Mesendoderm (in vitro differentiated cells): ENCODE measurements at regions not wholly inside any gene's neighbourhood (a gene's known extent, or its start where the extent isn't known, plus 50 kb on each side); places are given as distances from the start of the nearest gene placed in this dataset.

Experiments used
- DNase-seq: peaks from one replicate; pipeline ENCODE4 v3.0.0; 2013
- H2AK5ac ChIP-seq: 2 replicates; pipeline ENCODE4 v1.6.1; 2013; ENCODE audit warnings: low read length, inconsistent platforms
- H2BK120ac ChIP-seq: 2 replicates; pipeline ENCODE4 v1.6.1; 2013; ENCODE audit warnings: low read depth, mild to moderate bottlenecking, low read length, moderate library complexity, mixed read lengths
- H2BK15ac ChIP-seq: replicated peaks from 2 replicates; pipeline ENCODE4 v1.6.1; 2013; ENCODE audit warnings: low read depth, mild to moderate bottlenecking, moderate library complexity
- H2BK5ac ChIP-seq: 2 replicates; pipeline ENCODE4 v1.6.1; 2013; ENCODE audit warnings: low read length, inconsistent platforms
- H3K18ac ChIP-seq: 2 replicates; pipeline ENCODE4 v1.6.1; 2013; ENCODE audit warnings: mild to moderate bottlenecking, low read length, mixed read lengths
- H3K23ac ChIP-seq: one replicate; pipeline ENCODE4 v1.6.1; 2013; ENCODE audit warnings: low read length
- H3K27ac ChIP-seq: 2 replicates; pipeline ENCODE4 v1.5.1; 2013; ENCODE audit warnings: low read depth, mild to moderate bottlenecking, inconsistent platforms, low read length, moderate library complexity
- H3K27me3 ChIP-seq: 2 replicates; pipeline ENCODE4 v1.6.1; 2013; ENCODE audit warnings: low read length, control low read depth, mild to moderate bottlenecking, inconsistent platforms; ENCODE audit not compliant: insufficient read depth, poor library complexity
- H3K36me3 ChIP-seq: 2 replicates; pipeline ENCODE4 v1.6.1; 2013; ENCODE audit warnings: low read length, inconsistent platforms; ENCODE audit not compliant: control insufficient read depth, insufficient read depth
- H3K4ac ChIP-seq: one replicate; pipeline ENCODE4 v1.6.1; 2013; ENCODE audit warnings: low read depth, mild to moderate bottlenecking, low read length, moderate library complexity
- H3K4me1 ChIP-seq: 2 replicates; pipeline ENCODE4 v1.6.1; 2013; ENCODE audit warnings: low read depth, low read length, inconsistent platforms; ENCODE audit not compliant: control insufficient read depth
- H3K4me2 ChIP-seq: 2 replicates; pipeline ENCODE4 v1.6.1; 2013; ENCODE audit warnings: low read length
- H3K4me3 ChIP-seq: 2 replicates; pipeline ENCODE4 v1.5.1; 2013; ENCODE audit warnings: mild to moderate bottlenecking, low read length
- H3K56ac ChIP-seq: one replicate; pipeline ENCODE4 v1.6.1; 2013; ENCODE audit warnings: low read length
- H3K79me1 ChIP-seq: 2 replicates; pipeline ENCODE4 v1.6.1; 2013; ENCODE audit warnings: low read length, inconsistent platforms
- H3K79me2 ChIP-seq: 2 replicates; pipeline ENCODE4 v1.6.1; 2013; ENCODE audit warnings: mild to moderate bottlenecking, low read length; ENCODE audit not compliant: control insufficient read depth, insufficient read depth
- H3K9ac ChIP-seq: 2 replicates; pipeline ENCODE4 v1.6.1; 2013; ENCODE audit warnings: low read length, inconsistent platforms
- H4K5ac ChIP-seq: one replicate; pipeline ENCODE4 v1.6.1; 2013; ENCODE audit warnings: low read length
- H4K8ac ChIP-seq: one replicate; pipeline ENCODE4 v1.6.1; 2013; ENCODE audit warnings: low read depth, mild to moderate bottlenecking, control low read depth, low read length, moderate library complexity
- WGBS: extraction: QIAGEN DNeasy Blood & Tissue Kit; methylation state at CpG from one replicate; pipeline ENCODE4 v1.1.7; 2013; ENCODE audit warnings: low lambda C conversion rate, missing lambda C conversion rate; ENCODE audit not compliant: insufficient coverage; ENCODE audit errors: extremely low coverage; 5-methylcytosine and 5-hydroxymethylcytosine counted together

GRCh38 chr1:115176189-115176588 is 86.9 kb upstream of the TSPAN2 start:
- Histone ChIP-seq H2AK5ac (no peak overlapping the region), H3K9ac (no peak overlapping the region), H3K4ac (no peak overlapping the region), H3K4me3 (no peak overlapping the region), H3K27me3 (no peaks in the 10 kb centered on the region), H4K8ac (no peak overlapping the region), H3K79me2 (no peaks in the 10 kb centered on the region), H3K27ac (no peak overlapping the region), H2BK120ac (no peak overlapping the region), H3K4me2 (no peak overlapping the region), H3K4me1 (no peaks in the 10 kb centered on the region), H3K79me1 (no peaks in the 10 kb centered on the region), H4K5ac (no peak overlapping the region), H3K56ac (no peak overlapping the region), H3K18ac (no peak overlapping the region), H2BK5ac (no peak overlapping the region), H3K36me3 (no peaks in the 10 kb centered on the region), H2BK15ac (no peak overlapping the region), H3K23ac (no peak overlapping the region)
- DNase-seq: no peak
- WGBS: no CpG with 5 or more reads among the region's 1 CpG

DNA sequence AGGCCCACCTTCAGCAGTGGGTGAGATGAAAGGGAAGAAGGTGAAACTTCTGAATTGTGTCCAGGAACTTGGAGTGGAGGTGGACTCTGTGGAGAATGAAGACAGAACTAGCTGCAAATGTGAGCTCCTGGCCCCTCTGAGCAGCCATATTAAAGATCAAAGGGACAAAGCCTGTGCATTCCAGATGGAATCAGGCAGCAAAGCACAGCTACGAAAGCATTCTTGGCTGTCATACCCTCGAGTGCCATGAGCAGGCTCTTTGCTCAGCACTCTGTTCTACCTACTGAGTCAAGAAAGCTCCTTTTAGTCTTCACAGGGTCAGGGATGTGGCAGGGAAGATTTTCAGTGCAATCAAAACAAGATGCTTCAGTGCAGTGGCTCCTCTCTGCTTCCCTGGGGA is 86.3 kb upstream of the TSPAN2 start:
- H2BK120ac ChIP-seq: no peak overlapping the region
- no CpG with 5 or more reads among the region's 2 CpGs for WGBS
- H4K5ac ChIP-seq: no peak overlapping the region
- no peak overlapping the region for H3K4me3 ChIP-seq
- no peak overlapping the region for H3K18ac ChIP-seq
- no peak for DNase-seq
- no peak overlapping the region for H2BK15ac ChIP-seq
- no peak overlapping the region for H3K4me2 ChIP-seq
- H3K56ac ChIP-seq: no peak overlapping the region
- no peak overlapping the region for H3K4ac ChIP-seq
- H3K4me1 ChIP-seq: no peaks in the 10 kb centered on the region
- H2AK5ac ChIP-seq: no peak overlapping the region
- no peak overlapping the region for H2BK5ac ChIP-seq
- no peak overlapping the region for H3K23ac ChIP-seq
- H3K79me1 ChIP-seq: no peaks in the 10 kb centered on the region
- H3K79me2 ChIP-seq: no peaks in the 10 kb centered on the region
- no peaks in the 10 kb centered on the region for H3K36me3 ChIP-seq
- no peak overlapping the region for H3K9ac ChIP-seq
- no peaks in the 10 kb centered on the region for H3K27me3 ChIP-seq
- no peak overlapping the region for H4K8ac ChIP-seq
- H3K27ac ChIP-seq: no peak overlapping the region

DNA sequence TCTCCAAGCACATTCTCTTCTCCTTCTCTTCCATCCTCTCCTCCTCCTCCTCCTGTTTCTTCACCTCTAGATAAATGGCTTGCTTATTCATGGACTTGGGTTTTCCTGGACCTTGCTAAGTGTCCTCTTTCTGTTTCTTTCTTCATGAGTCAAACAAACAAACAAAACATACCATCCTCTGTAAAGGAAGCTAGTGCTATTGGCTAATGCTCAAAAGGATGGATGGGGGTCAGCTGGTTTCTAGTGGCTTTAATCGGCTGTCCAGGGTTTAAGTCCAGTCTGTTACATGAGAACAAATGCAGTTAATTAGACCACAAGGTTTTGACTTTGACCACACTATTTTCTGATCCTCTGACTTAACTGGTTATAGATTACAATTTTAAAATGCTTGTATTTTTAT is 83.8 kb upstream of the TSPAN2 start:
- no peaks in the 10 kb centered on the region for H3K4me1 ChIP-seq
- H2BK15ac ChIP-seq: no peak overlapping the region
- H2BK5ac ChIP-seq: no peak overlapping the region
- WGBS: no CpG with 5 or more reads among the region's 1 CpG
- H3K56ac ChIP-seq: no peak overlapping the region
- no peak overlapping the region for H3K4ac ChIP-seq
- no peaks in the 10 kb centered on the region for H3K79me2 ChIP-seq
- H3K4me3 ChIP-seq: no peak overlapping the region
- H3K18ac ChIP-seq: no peak overlapping the region
- no peak overlapping the region for H4K5ac ChIP-seq
- no peak overlapping the region for H3K4me2 ChIP-seq
- no peak overlapping the region for H2AK5ac ChIP-seq
- no peaks in the 10 kb centered on the region for H3K79me1 ChIP-seq
- no peak overlapping the region for H4K8ac ChIP-seq
- H3K36me3 ChIP-seq: no peaks in the 10 kb centered on the region
- DNase-seq: no peak
- no peak overlapping the region for H3K9ac ChIP-seq
- H3K27ac ChIP-seq: no peak overlapping the region
- H3K27me3 ChIP-seq: no peaks in the 10 kb centered on the region
- H2BK120ac ChIP-seq: no peak overlapping the region
- no peak overlapping the region for H3K23ac ChIP-seq

DNA sequence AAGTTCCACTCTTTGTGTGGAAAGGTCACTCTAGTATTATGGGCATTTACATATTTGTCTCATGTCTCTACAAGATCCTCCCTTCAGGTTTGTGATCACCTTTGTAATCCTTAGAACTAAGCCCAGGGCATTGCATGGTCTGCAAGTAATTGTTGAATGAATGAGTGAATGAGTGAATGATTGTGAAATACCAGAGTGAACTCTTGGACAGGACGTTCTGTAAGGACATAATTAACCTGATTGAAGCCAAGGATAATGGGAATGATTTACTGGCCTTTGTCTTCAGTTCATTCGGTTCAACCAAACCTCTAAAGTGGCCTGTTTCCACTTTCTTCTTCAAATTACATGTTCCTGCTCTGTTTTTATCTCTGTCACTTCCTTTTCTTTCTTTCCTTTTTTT is 83.0 kb upstream of the TSPAN2 start:
- no peak overlapping the region for H3K4me3 ChIP-seq
- H3K9ac ChIP-seq: no peak overlapping the region
- no peak overlapping the region for H3K23ac ChIP-seq
- no peaks in the 10 kb centered on the region for H3K79me1 ChIP-seq
- H3K4me1 ChIP-seq: no peaks in the 10 kb centered on the region
- H3K4ac ChIP-seq: no peak overlapping the region
- H4K5ac ChIP-seq: no peak overlapping the region
- no peak overlapping the region for H3K18ac ChIP-seq
- H3K79me2 ChIP-seq: no peaks in the 10 kb centered on the region
- H2BK15ac ChIP-seq: no peak overlapping the region
- no peak overlapping the region for H3K4me2 ChIP-seq
- H2BK5ac ChIP-seq: no peak overlapping the region
- WGBS: no CpG with 5 or more reads among the region's 2 CpGs
- no peak for DNase-seq
- H2BK120ac ChIP-seq: no peak overlapping the region
- H3K56ac ChIP-seq: no peak overlapping the region
- no peak overlapping the region for H2AK5ac ChIP-seq
- H4K8ac ChIP-seq: no peak overlapping the region
- H3K27ac ChIP-seq: no peak overlapping the region
- no peaks in the 10 kb centered on the region for H3K27me3 ChIP-seq
- H3K36me3 ChIP-seq: no peaks in the 10 kb centered on the region

GRCh38 chr1:115170961-115171392 is 81.7 kb upstream of the TSPAN2 start:
- DNase-seq: no peak
- H3K18ac ChIP-seq: no peak overlapping the region

DNA sequence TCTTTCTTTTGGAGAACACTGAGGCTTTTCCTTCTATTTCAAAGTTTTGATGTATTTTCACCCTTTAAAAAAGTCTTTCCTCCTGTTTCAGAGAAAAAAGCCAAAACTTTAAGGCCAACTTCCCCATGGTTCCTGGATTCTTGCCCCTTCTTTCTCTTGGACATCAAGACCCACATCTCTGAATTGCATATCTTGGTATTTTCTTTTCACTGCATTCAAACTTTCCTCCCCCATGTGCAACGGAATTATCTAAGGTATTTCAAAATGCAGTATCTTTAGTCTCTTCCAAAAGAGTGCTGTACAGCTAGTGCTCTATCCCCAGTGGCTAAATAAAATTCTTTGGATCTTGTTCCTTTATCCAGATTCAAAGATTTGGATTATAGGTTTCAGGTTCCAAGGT is 81.1 kb upstream of the TSPAN2 start:
- Histone ChIP-seq H3K18ac (no peak overlapping the region), H2BK120ac (no peak overlapping the region), H2BK5ac (no peak overlapping the region), H3K56ac (no peak overlapping the region), H4K8ac (no peak overlapping the region), H3K4me1 (no peaks in the 10 kb centered on the region), H3K4me2 (no peak overlapping the region), H4K5ac (no peak overlapping the region), H2BK15ac (no peak overlapping the region), H3K79me2 (no peaks in the 10 kb centered on the region), H3K36me3 (no peaks in the 10 kb centered on the region), H3K4me3 (no peak overlapping the region), H3K27ac (no peak overlapping the region), H3K4ac (no peak overlapping the region), H3K23ac (no peak overlapping the region), H2AK5ac (no peak overlapping the region), H3K79me1 (no peaks in the 10 kb centered on the region), H3K9ac (no peak overlapping the region), H3K27me3 (no peaks in the 10 kb centered on the region)
- DNase-seq: no peak
- no CpG with 5 or more reads among the region's 1 CpG for WGBS

More at GRCh38 chr1:115170961-115171392, 81.7 kb upstream of the TSPAN2 start:
- Histone ChIP-seq H2BK120ac (no peak overlapping the region), H2BK5ac (no peak overlapping the region), H3K4me1 (no peaks in the 10 kb centered on the region), H3K36me3 (no peaks in the 10 kb centered on the region), H2BK15ac (no peak overlapping the region), H2AK5ac (no peak overlapping the region), H3K9ac (no peak overlapping the region), H3K27ac (no peak overlapping the region), H4K5ac (no peak overlapping the region), H3K56ac (no peak overlapping the region), H3K4ac (no peak overlapping the region), H3K27me3 (no peaks in the 10 kb centered on the region), H3K79me2 (no peaks in the 10 kb centered on the region), H3K23ac (no peak overlapping the region), H3K4me3 (no peak overlapping the region), H3K79me1 (no peaks in the 10 kb centered on the region), H4K8ac (no peak overlapping the region), H3K4me2 (no peak overlapping the region)
- no CpG with 5 or more reads among the region's 2 CpGs for WGBS
